Heart left ventricle (tissue), 13 donors: ENCODE measurements at regions not wholly inside any gene's neighbourhood (a gene's known extent, or its start where the extent isn't known, plus 50 kb on each side); places are given as distances from the start of the nearest gene placed in this dataset.

ENCODE experiments used
- CTCF ChIP-seq, 12 donors: fragments of 200-600 bp; sonication (generic) in 4 of 12; IDR thresholded peaks; one replicate each; pipeline versions ENCODE4 v1.5.0 to v1.8.0; 2018 to 2022; ENCODE audit warnings: antibody characterized with exemption in 12 of 12, mild to moderate bottlenecking in 5 of 12
- POLR2A ChIP-seq, 2 donors: fragments of 450-650 bp; IDR thresholded peaks; one replicate each; pipeline ENCODE4 v1.6.1; 2017; ENCODE audit warnings: antibody characterized with exemption in 2 of 2, mild to moderate bottlenecking in 2 of 2, moderate library complexity in 2 of 2
- donor health status: ischemic (EF 13 %, LVEDD 7.1; RV severe dilation, severe dysfunction).
- donor health status: DM: no; HTN: yes; CAD: no.
- donor health status: DM: no; HTN: no; CAD: no.
- donor health status: ischemic (EF 25% LVEDD 6.9; RV normal size, moderate dysfunction).
- donor health status: ischemic (EF 25% LVEDD 5.7; RV mildly dilated, moderate dysfunction).
- donor health status: ischemic (EF 35%, LVEDD 5.7; RV mildly dilated, moderate dysfunction).
- donor health status: nonischemic (EF 11% LVEDD 7.7; RV severe dilation, severe dysfunction).
- donor health status: DM: yes; HTN: yes; CAD: no.
- donor health status: PGD.
- donor health status: ischemic (EF 29% LVEDD 5.4; RV normal size, mild dysfunction).
- donor health status: nonischemic (EF 23%, LVEDD 6.1; RV moderate dilation, normal function).

GRCh38 chr3:152050903-152051302 is 177.5 kb downstream of the SUCNR1 start:
- TF ChIP-seq CTCF (IDR thresholded peaks at IDR 0.05) (no peak), POLR2A (IDR thresholded peaks at IDR 0.05) (no peak)
